Fibroblast of skin of scalp (primary cell): ENCODE measurements at regions not wholly inside any gene's neighbourhood (a gene's known extent, or its start where the extent isn't known, plus 50 kb on each side); places are given as distances from the start of the nearest gene placed in this dataset.
"Not testable (repeated sequence)": the region's sequence is repeated elsewhere in the genome, so short reads cannot be mapped to it uniquely, and the experiment has no call there.

ENCODE experiments used
- DNase-seq: peaks from one replicate; pipeline ENCODE4 v3.0.0-alpha.2; 2013

DNA sequence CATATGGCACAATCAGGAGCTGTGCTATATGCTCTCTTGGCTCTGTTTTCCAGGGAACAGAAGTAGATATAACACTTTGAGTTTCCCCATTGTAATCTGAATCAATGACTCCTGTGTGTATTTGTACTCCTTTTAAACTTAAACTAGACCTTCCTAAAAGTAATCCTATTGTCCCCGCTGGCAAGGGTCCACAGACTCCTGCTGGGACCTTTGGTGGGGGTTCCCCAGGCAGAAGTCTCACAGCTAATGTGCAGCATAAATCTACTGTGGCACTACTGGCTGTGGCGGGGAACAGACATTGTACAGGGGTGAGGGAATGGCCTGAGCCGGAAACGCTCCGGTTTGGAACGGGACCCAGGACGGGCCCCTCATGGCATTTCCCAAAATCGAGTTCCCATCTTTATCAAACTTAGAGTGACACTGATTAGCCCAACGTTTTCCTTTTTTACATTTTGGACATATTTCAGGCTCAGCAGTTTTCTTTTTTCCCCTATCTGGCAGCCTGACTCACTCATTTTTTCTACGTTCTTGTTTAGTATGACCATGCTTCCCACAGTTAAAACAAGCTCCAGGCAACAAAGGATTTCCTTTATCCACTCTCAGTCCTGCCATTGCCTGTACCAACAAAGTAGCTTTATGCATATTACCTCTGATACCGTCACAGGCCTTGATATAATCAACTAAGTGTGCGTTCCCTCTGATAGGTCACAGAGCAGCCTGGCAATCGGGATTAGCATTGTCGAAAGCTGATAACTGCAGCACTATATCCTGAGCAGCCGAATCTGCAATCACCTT lies 59.5 kb upstream of the LPCAT1 start:
- not testable (repeated sequence) for DNase-seq

DNA sequence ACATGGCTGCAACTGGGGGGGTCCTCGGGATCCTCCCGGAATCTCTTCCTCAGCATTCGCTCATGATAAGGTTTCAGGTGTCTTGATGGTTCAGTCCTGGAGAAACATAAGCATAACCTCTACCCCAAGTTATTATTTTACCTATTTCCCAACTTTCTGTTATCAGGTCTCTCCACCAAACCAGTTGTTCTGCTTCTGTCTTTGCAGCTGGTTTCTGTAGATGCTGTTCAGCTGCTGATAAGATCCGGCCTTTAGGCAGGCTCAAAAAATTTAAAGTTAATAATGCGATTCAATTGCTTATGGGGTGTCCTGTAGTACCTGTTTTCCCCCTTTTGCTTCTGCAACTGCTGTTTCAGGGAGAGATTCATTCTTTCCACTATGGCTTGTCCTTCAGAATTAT lies 55.6 kb upstream of the LPCAT1 start:
- not testable (repeated sequence) for DNase-seq

DNA sequence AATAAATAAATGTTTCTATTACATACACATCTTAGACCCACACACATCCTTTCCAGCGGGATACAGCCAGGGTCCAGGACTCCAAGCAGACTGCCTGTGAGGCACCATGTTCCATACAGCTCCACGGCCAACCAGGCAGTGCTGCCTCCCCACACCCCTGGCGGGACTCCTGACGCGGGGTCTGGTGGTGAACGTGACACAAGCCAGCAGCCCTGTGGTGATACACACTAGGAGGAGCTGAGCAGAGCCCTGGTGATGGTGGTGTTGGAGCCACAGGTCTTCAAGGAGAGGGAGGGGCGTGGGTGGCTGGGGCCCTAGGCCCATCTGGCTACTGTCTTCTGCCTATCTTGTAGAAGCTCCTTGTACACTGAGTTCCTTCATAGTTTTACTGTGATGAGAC lies 53.1 kb upstream of the LPCAT1 start:
- DNase-seq: not testable (repeated sequence)

DNA sequence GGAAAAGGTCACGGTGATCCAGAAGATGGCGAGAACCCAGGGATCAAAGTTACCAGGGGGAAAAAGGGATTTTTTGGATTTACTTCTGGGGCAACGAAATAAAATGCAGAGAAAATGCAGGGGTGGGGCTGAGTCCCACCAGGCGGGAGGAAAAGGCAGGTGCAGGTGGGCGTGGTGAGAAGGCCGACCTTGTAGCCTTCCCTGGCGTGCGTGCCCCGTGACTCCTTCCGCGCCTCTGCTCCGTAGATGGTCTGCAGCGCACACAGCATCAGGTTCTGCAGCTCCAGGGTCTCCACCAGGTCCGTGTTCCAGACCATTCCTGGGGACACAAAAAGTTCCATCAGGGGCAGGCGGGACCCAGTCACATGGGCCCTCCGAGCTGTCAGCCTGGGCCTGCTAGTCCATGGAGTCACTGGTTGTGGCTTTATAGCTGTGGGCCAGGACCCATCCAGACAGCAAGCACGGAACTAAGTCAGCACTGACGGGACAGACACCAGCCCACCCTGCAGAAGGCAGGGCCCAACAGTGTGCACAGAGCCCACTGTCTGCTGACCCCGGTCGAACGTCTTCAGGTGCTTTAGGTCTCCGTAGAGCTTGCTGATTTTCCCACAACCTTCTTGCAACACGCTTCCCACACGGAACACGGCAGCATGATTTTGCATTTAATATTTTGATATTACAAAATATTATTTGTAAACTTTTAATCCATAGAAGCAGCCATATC lies 52.4 kb upstream of the LPCAT1 start:
- not testable (repeated sequence) for DNase-seq

DNA sequence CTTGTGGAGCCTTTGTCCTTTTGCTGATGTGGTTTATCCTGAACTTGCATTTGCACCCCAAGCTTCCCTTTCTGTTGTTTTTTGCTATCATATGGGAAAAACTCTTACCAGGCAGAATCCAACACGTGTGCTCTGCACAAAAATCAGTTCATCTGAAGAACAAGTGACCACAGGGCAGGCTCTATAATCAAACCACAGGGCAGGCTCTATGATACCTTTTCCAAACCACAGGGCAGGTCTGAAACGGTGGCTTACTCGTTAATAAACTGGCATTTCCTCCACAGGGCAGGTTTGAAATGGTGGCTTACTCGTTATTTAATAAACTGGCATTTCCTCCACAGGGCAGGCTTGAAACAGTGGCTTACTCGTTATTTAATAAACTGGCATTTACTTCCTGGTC lies 51.7 kb upstream of the LPCAT1 start:
- not testable (repeated sequence) for DNase-seq

DNA sequence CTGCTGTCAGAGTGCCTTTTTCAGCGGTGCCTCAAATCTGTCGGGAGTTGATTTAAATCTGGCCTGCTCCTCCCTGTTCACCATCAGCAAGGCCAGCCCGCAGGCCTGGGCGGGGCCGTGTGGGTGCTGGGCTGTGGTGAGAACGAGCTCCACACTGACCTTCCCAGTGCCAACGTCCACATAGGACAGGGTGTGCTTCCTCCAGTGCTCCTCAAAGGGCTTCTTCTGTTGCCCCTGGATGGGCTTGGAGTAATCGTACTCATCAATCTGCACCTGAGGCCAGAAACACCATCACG lies 50.2 kb upstream of the LPCAT1 start:
- DNase-seq: not testable (repeated sequence)

DNA sequence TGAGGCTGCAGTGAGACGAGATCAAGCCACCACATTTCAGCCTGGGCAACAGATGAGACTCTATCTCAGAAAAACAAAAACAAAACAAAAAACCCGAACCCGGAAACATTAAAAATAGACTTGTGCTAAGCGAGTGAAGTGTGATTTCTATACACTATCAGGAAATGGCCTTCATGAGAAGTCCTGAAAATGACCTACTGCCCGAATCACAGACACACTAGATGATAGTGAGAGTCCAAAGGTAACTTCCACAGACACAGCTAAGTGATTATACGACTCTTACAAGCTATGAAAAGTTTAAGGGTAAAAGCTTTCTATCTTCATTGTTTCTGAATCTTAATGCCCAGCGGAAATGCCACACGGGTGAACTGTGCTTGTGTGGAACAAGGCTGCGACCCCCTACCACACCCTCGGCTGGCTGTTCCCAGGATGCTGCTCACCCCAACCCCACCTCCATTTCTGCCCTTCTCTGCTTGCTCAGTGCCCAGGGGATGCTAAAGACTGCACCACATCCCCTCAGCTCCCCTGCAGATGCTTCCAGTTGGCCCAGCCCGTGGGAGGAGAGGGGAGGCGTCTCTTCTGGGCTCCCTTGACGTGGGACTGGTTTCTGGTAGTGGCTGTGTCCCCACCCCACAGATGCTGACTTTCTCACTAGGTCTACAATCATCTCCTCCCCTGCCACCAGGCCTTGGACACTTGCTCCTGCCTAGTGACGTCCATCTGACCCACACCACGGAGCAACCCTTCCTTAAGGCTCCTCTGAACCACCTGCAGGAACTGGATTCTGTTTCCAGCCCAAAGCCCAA lies 49.7 kb upstream of the LPCAT1 start:
- DNase-seq: not testable (repeated sequence)
